Endodermal cell (in vitro differentiated cells): ENCODE measurements at regions not wholly inside any gene's neighbourhood (a gene's known extent, or its start where the extent isn't known, plus 50 kb on each side); places are given as distances from the start of the nearest gene placed in this dataset.
"Not testable (repeated sequence)": the region's sequence is repeated elsewhere in the genome, so short reads cannot be mapped to it uniquely, and the experiment has no call there.

Experiments
- DNase-seq: peaks from one replicate; pipeline ENCODE4 v3.0.0-alpha.2; 2017
- H3K27ac ChIP-seq: 2 replicates; pipeline ENCODE4 v1.5.1; 2013; ENCODE audit warnings: mild to moderate bottlenecking, low read depth, low read length, moderate library complexity
- H3K27me3 ChIP-seq: 2 replicates; pipeline ENCODE4 v1.6.1; 2013; ENCODE audit warnings: mild to moderate bottlenecking, low read length, moderate library complexity; ENCODE audit not compliant: insufficient read depth, control insufficient read depth, poor library complexity, severe bottlenecking
- H3K36me3 ChIP-seq: 2 replicates; pipeline ENCODE4 v1.7.0; 2013; ENCODE audit warnings: mild to moderate bottlenecking, low read length, moderate library complexity; ENCODE audit not compliant: control insufficient read depth, insufficient read depth
- H3K4me1 ChIP-seq: one replicate; pipeline ENCODE4 v1.7.0; 2013; ENCODE audit warnings: low read length; ENCODE audit not compliant: control insufficient read depth, insufficient read depth
- H3K4me3 ChIP-seq: 2 replicates; pipeline ENCODE4 v1.5.1; 2013; ENCODE audit warnings: mild to moderate bottlenecking, low read length, moderate library complexity
- H3K9ac ChIP-seq: 2 replicates; pipeline ENCODE4 v1.6.1; 2013; ENCODE audit warnings: mild to moderate bottlenecking, low read length, moderate library complexity; ENCODE audit not compliant: poor library complexity, severe bottlenecking; ENCODE audit errors: extremely low read depth
- H3K9me3 ChIP-seq: 2 replicates; pipeline ENCODE4 v1.6.1; 2013; ENCODE audit warnings: mild to moderate bottlenecking, low read length, moderate library complexity; ENCODE audit not compliant: control insufficient read depth
- H3K27ac Mint-ChIP-seq: 2 replicates; pipeline ENCODE4 v1.8.0; 2020; ENCODE audit warnings: mixed read lengths
- H3K27me3 Mint-ChIP-seq: 2 replicates; pipeline ENCODE4 v1.8.0; 2021; ENCODE audit warnings: mild to moderate bottlenecking, mixed read lengths; ENCODE audit not compliant: insufficient read depth
- H3K36me3 Mint-ChIP-seq: 2 replicates; pipeline ENCODE4 v1.8.0; 2020; ENCODE audit warnings: low read depth, mixed read lengths
- H3K4me1 Mint-ChIP-seq: 2 replicates; pipeline ENCODE4 v1.8.0; 2020; ENCODE audit warnings: mixed read lengths
- H3K4me3 Mint-ChIP-seq: 2 replicates; pipeline ENCODE4 v1.8.0; 2020; ENCODE audit warnings: mild to moderate bottlenecking, moderate library complexity, mixed read lengths
- H3K9me3 Mint-ChIP-seq: 2 replicates; pipeline ENCODE4 v1.8.0; 2020; ENCODE audit warnings: mild to moderate bottlenecking, mixed read lengths
- CTCF ChIP-seq: fragments of 200-600 bp; sonication (generic); conservative IDR thresholded peaks from 2 replicates; pipeline ENCODE4 v1.5.0; 2021; ENCODE audit warnings: antibody characterized with exemption, mild to moderate bottlenecking
- WGBS, 2 experiments: methylation state at CpG; one replicate each; pipeline versions ENCODE4 v1.1.5 to v1.1.7; 2013; ENCODE audit warnings: missing lambda C conversion rate in 2 of 2, mixed read lengths in 1 of 2; ENCODE audit not compliant: insufficient coverage in 1 of 2, insufficient read length in 1 of 2; 5-methylcytosine and 5-hydroxymethylcytosine counted together

DNA sequence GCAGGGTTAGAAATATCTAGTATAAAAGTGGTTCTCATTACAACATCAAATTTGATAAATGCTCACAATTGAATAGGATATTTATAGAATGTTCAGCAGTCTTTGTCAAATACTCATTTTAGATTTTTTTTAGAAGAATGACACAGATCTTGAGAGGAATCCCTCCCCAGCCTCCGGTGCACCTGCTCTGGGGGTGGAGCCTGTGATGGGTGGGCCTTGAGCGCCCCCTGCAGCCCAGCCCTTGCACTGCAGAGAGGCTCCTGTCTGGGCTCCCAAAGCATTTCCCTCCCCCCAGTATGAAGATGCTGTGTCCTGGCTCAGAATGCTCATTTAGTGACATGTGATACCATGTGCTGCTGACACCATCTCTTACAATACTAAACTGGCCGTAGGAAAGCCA, 792.3 kb downstream of the TMEM121 start:
- H3K9ac ChIP-seq: no peak overlapping the region
- Mint-ChIP-seq H3K27me3 (no peaks in the 10 kb centered on the region), H3K4me1 (no peaks in the 10 kb centered on the region), H3K36me3 (peaks cover 1% of the 10 kb centered on the region), H3K9me3 (peaks cover 98% of the 10 kb centered on the region), H3K27ac (no peak overlapping the region), H3K4me3 (no peak overlapping the region)
- TF ChIP-seq CTCF: no peak
- H3K27me3 ChIP-seq: no peaks in the 10 kb centered on the region
- DNase-seq: no peak
- 40 to 42% methylated on average over 2 to 3 of the region's 3 CpGs for WGBS, 2 experiments
- no peaks in the 10 kb centered on the region for H3K4me1 ChIP-seq
- peaks cover 89% of the 10 kb centered on the region for H3K9me3 ChIP-seq
- H3K36me3 ChIP-seq: no peaks in the 10 kb centered on the region
- H3K27ac ChIP-seq: no peak overlapping the region
- H3K4me3 ChIP-seq: no peak overlapping the region

- not testable (repeated sequence) for H3K4me3 ChIP-seq, H3K27ac Mint-ChIP-seq, H3K27ac ChIP-seq, H3K4me1 ChIP-seq, H3K9ac ChIP-seq, H3K27me3 Mint-ChIP-seq, H3K36me3 ChIP-seq, H3K27me3 ChIP-seq, H3K4me3 Mint-ChIP-seq, H3K4me1 Mint-ChIP-seq, DNase-seq, H3K36me3 Mint-ChIP-seq
- peaks cover 52% of the 10 kb centered on the region for H3K9me3 ChIP-seq
- WGBS, 2 experiments: 88 to 90% methylated on average over 12 to 17 of the region's 17 CpGs
- peaks cover 98% of the 10 kb centered on the region for H3K9me3 Mint-ChIP-seq
Observed at GRCh38 chr14:106323970-106324369, 797.6 kb downstream of the TMEM121 start.

DNA sequence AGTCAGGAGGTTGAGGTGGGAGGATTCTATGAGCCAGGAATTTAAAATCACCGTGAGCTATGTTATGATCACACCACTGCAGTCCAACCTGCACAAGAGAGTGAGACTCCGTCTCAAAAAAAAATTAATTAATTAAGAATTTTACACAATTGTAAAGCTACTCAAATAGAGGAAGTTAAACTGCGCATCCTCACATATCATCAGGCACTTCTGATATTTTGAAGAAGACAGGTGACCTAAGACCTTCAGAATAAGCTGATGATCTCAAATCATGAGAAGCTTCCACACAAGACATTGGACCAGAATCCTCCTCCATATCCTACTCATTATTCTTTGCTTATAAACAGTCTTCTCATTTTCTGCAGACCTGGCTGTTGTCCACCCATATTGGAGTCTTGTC, 800.9 kb downstream of the TMEM121 start:
- H3K27me3 ChIP-seq: no peaks in the 10 kb centered on the region
- peaks cover 97% of the 10 kb centered on the region for H3K9me3 Mint-ChIP-seq

GRCh38 chr14:106327702-106328353, 801.4 kb downstream of the TMEM121 start:
- not testable (repeated sequence) for H3K27me3 Mint-ChIP-seq, H3K27me3 ChIP-seq, H3K4me1 Mint-ChIP-seq, H3K36me3 Mint-ChIP-seq, H3K4me3 Mint-ChIP-seq, DNase-seq, H3K9ac ChIP-seq, H3K36me3 ChIP-seq, H3K4me3 ChIP-seq, H3K27ac Mint-ChIP-seq, H3K4me1 ChIP-seq, H3K27ac ChIP-seq
- WGBS, 2 experiments: 33 to 48% methylated on average over 3 to 4 of the region's 4 CpGs
- peaks cover 21% of the 10 kb centered on the region for H3K9me3 ChIP-seq
- peaks cover 93% of the 10 kb centered on the region for H3K9me3 Mint-ChIP-seq

More for the DNA sequence above, 800.9 kb downstream of the TMEM121 start:
- Mint-ChIP-seq H3K4me1 (no peaks in the 10 kb centered on the region), H3K27me3 (no peaks in the 10 kb centered on the region), H3K36me3 (peaks cover 3% of the 10 kb centered on the region), H3K27ac (no peak overlapping the region), H3K4me3 (no peak overlapping the region)
- H3K9ac ChIP-seq: no peak overlapping the region
- DNase-seq: no peak
- no peaks in the 10 kb centered on the region for H3K4me1 ChIP-seq
- peaks cover 27% of the 10 kb centered on the region for H3K9me3 ChIP-seq
- no peak overlapping the region for H3K27ac ChIP-seq
- no peak overlapping the region for H3K4me3 ChIP-seq
- no peak for TF ChIP-seq CTCF
- no peaks in the 10 kb centered on the region for H3K36me3 ChIP-seq
- 69 to 73% methylated on average over 3 of the region's 3 CpGs for WGBS, 2 experiments

- not testable (repeated sequence) for H3K27me3 ChIP-seq, H3K4me3 Mint-ChIP-seq, H3K4me1 Mint-ChIP-seq, DNase-seq, H3K36me3 ChIP-seq, H3K27ac Mint-ChIP-seq, H3K27ac ChIP-seq, H3K9ac ChIP-seq, H3K27me3 Mint-ChIP-seq, H3K36me3 Mint-ChIP-seq, H3K4me1 ChIP-seq, H3K4me3 ChIP-seq
- peaks cover 94% of the 10 kb centered on the region for H3K9me3 Mint-ChIP-seq
- peaks cover 12% of the 10 kb centered on the region for H3K9me3 ChIP-seq
- 51% methylated on average over 3 of the region's 4 CpGs; no CpG with 5 or more reads in 1 of the 2 experiments for WGBS, 2 experiments
Observed at GRCh38 chr14:106329243-106329642, 802.9 kb downstream of the TMEM121 start.
